ENCODE measurements at regions not wholly inside any gene's neighbourhood (a gene's known extent, or its start where the extent isn't known, plus 50 kb on each side); places are given as distances from the start of the nearest gene placed in this dataset.

DNA sequence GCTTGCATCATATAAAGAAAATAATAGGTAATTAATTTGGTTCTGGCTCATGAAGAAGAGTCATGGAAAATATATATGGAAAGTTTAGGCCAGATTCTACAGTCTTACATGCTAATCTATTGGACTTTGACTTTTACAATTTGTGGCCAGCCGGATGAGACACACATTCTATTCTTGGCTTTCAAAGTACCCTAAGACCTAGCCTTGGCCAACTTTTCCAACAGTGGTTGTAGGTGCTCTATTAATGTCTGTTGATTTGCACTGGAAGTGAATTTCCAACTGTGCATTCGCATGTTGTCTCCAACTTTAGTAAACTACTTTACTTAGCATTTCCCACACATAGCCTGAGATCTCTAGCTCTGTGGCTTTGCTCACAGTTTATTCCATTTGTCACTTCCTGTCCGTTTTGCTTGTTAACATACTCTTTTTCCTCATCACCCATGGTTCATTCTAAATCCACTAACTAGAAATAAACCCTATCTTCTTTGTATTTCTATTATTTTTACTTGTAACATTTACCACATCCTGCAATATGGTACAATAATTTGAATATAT, 644.0 kb downstream of the PTPRC start:
- TF ChIP-seq POLR2AphosphoS5 (IDR thresholded peaks at IDR 0.05; ENCODE audit: borderline replicate concordance, low read depth, low read length) (no peak), EZH2 (IDR thresholded peaks at IDR 0.05) (no peak), FOXP2 (optimal IDR thresholded peaks at IDR 0.05; ENCODE audit: control extremely low read depth, extremely low read length, insufficient read depth) (no peak)

Measured in SK-N-MC (cell line).